ENCODE measurements at regions not wholly inside any gene's neighbourhood (a gene's known extent, or its start where the extent isn't known, plus 50 kb on each side); places are given as distances from the start of the nearest gene placed in this dataset.

DNA sequence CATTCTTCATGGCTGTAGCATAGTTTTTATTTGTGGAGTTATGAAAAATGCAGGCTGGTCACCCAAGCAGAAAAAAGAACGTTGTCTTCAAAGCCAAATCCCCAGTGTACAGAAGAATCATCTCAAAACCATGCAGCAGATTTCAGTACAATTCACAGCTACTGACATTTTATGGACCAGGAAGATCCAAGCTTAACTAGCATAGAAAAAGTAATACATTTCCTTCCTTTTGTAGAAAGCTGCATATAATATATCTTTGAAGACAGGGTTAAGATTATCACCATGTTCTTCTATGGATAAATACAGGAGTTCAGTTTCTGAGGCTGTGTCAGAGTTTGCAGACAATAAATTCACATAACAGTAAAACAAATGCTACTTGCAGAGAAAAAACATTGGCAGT, 1054.8 kb upstream of the C9orf72 start:
- Histone ChIP-seq H3F3A (ENCODE audit: low read depth) (no peaks in the 10 kb centered on the region), H3K27me3 (ENCODE audit: insufficient read depth, low read length, poor library complexity, severe bottlenecking) (no peaks in the 10 kb centered on the region), H3K9me3 (ENCODE audit: insufficient read depth, low read depth, low read length) (no peaks in the 10 kb centered on the region), H3K9ac (ENCODE audit: low read depth, low read length, poor library complexity, severe bottlenecking) (no peak overlapping the region), H3K9me2 (replicated peaks; ENCODE audit: low read depth, low read length) (no peaks in the 10 kb centered on the region), H3K4me2 (ENCODE audit: low read depth, low read length, poor library complexity, severe bottlenecking) (no peak overlapping the region), H4K20me1 (ENCODE audit: insufficient read depth, low read length, poor library complexity, severe bottlenecking) (no peaks in the 10 kb centered on the region), H3K4me3 (ENCODE audit: low read length, poor library complexity, severe bottlenecking) (no peak overlapping the region), H3K4me1 (ENCODE audit: insufficient read depth, low read length, poor library complexity, severe bottlenecking) (no peaks in the 10 kb centered on the region), H2AFZ (ENCODE audit: low read length) (no peak overlapping the region), H3K36me3 (ENCODE audit: insufficient read depth, low read length) (no peaks in the 10 kb centered on the region), H3K79me2 (ENCODE audit: insufficient read depth, low read length) (no peaks in the 10 kb centered on the region)
- TF ChIP-seq, protein P1, sequence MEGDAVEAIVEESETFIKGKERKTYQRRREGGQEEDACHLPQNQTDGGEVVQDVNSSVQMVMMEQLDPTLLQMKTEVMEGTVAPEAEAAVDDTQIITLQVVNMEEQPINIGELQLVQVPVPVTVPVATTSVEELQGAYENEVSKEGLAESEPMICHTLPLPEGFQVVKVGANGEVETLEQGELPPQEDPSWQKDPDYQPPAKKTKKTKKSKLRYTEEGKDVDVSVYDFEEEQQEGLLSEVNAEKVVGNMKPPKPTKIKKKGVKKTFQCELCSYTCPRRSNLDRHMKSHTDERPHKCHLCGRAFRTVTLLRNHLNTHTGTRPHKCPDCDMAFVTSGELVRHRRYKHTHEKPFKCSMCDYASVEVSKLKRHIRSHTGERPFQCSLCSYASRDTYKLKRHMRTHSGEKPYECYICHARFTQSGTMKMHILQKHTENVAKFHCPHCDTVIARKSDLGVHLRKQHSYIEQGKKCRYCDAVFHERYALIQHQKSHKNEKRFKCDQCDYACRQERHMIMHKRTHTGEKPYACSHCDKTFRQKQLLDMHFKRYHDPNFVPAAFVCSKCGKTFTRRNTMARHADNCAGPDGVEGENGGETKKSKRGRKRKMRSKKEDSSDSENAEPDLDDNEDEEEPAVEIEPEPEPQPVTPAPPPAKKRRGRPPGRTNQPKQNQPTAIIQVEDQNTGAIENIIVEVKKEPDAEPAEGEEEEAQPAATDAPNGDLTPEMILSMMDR (conservative IDR thresholded peaks at IDR 0.05; ENCODE audit: low read length): no peak
- TF ChIP-seq EZH2phosphoT487 (IDR thresholded peaks at IDR 0.05; ENCODE audit: borderline replicate concordance): no peak

DNA sequence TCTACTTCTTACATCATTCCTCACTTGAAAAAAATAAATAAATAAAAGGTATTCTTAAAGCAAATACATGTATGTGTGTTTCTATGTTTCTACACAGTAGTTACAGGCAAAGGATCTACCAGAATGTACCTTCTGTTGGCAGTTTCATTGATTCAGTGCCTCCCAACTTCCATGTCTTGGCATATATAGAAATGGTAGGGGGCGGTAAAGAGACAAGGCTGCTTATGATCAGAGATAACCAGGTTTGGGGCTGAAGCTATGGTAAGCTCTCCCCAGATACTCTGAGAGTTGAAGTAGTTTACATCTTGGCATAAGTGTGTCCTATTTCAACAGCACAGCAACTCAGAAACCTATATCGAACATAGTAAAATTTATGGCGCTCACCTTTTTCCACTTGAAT, 1075.4 kb upstream of the C9orf72 start:
- H3K79me2 ChIP-seq (ENCODE audit: insufficient read depth, low read length): no peaks in the 10 kb centered on the region
- no peak for TF ChIP-seq EZH2phosphoT487 (IDR thresholded peaks at IDR 0.05; ENCODE audit: borderline replicate concordance)
- TF ChIP-seq, protein P1 (conservative IDR thresholded peaks at IDR 0.05; ENCODE audit: low read length): peak; percentile 67
- H2AFZ ChIP-seq (ENCODE audit: low read length): no peak overlapping the region
- H3F3A ChIP-seq (ENCODE audit: low read depth): no peaks in the 10 kb centered on the region
- no peak overlapping the region for H3K4me2 ChIP-seq (ENCODE audit: low read depth, low read length, poor library complexity, severe bottlenecking)
- no peaks in the 10 kb centered on the region for H3K9me2 ChIP-seq (replicated peaks; ENCODE audit: low read depth, low read length)
- no peaks in the 10 kb centered on the region for H3K4me1 ChIP-seq (ENCODE audit: insufficient read depth, low read length, poor library complexity, severe bottlenecking)
- H4K20me1 ChIP-seq (ENCODE audit: insufficient read depth, low read length, poor library complexity, severe bottlenecking): no peaks in the 10 kb centered on the region
- no peak overlapping the region for H3K9ac ChIP-seq (ENCODE audit: low read depth, low read length, poor library complexity, severe bottlenecking)
- no peaks in the 10 kb centered on the region for H3K36me3 ChIP-seq (ENCODE audit: insufficient read depth, low read length)
- H3K4me3 ChIP-seq (ENCODE audit: low read length, poor library complexity, severe bottlenecking): no peak overlapping the region
- H3K9me3 ChIP-seq (ENCODE audit: insufficient read depth, low read depth, low read length): no peaks in the 10 kb centered on the region
- H3K27me3 ChIP-seq (ENCODE audit: insufficient read depth, low read length, poor library complexity, severe bottlenecking): no peaks in the 10 kb centered on the region

DNA sequence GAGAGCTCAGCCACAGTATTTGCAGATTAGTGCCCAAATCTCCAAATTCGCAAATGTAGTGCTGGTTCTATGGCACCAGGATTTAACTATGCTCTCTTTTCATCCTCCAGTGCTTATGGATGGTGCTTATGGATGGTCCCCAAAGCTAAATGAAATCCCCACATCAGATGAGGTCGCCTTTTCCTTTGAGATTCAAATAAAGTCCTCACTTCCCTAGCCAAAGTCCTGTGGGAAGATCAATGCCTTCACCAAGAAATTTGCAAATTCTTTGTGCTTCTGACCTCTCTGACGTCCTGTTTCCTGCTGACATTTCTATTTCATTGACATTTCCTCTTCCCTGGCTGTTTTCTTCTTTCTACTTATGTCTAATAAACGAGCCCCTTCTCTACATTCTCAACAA, 1077.0 kb upstream of the C9orf72 start:
- Histone ChIP-seq H3K79me2 (ENCODE audit: insufficient read depth, low read length) (no peaks in the 10 kb centered on the region), H3K4me2 (ENCODE audit: low read depth, low read length, poor library complexity, severe bottlenecking) (no peak overlapping the region), H4K20me1 (ENCODE audit: insufficient read depth, low read length, poor library complexity, severe bottlenecking) (no peaks in the 10 kb centered on the region), H3K9me3 (ENCODE audit: insufficient read depth, low read depth, low read length) (no peaks in the 10 kb centered on the region), H3K27me3 (ENCODE audit: insufficient read depth, low read length, poor library complexity, severe bottlenecking) (no peaks in the 10 kb centered on the region), H3K9me2 (replicated peaks; ENCODE audit: low read depth, low read length) (no peaks in the 10 kb centered on the region), H3K4me1 (ENCODE audit: insufficient read depth, low read length, poor library complexity, severe bottlenecking) (no peaks in the 10 kb centered on the region), H3K4me3 (ENCODE audit: low read length, poor library complexity, severe bottlenecking) (no peak overlapping the region), H3F3A (ENCODE audit: low read depth) (no peaks in the 10 kb centered on the region), H3K36me3 (ENCODE audit: insufficient read depth, low read length) (no peaks in the 10 kb centered on the region), H3K9ac (ENCODE audit: low read depth, low read length, poor library complexity, severe bottlenecking) (no peak overlapping the region), H2AFZ (ENCODE audit: low read length) (no peak overlapping the region)
- TF ChIP-seq EZH2phosphoT487 (IDR thresholded peaks at IDR 0.05; ENCODE audit: borderline replicate concordance): no peak
- TF ChIP-seq, protein P1 (conservative IDR thresholded peaks at IDR 0.05; ENCODE audit: low read length): no peak

All from Loucy (cell line).